ENCODE measurements at regions not wholly inside any gene's neighbourhood (a gene's known extent, or its start where the extent isn't known, plus 50 kb on each side); places are given as distances from the start of the nearest gene placed in this dataset.

- Histone ChIP-seq H3K79me2 (ENCODE audit: insufficient read depth, low read length) (no peaks in the 10 kb centered on the region), H2AFZ (ENCODE audit: low read length) (no peak overlapping the region), H3K18ac (ENCODE audit: insufficient read length, low read depth, low read length) (no peak overlapping the region), H3K4ac (ENCODE audit: low read depth, low read length) (no peak overlapping the region), H4K91ac (ENCODE audit: insufficient read length, low read depth, low read length) (no peak overlapping the region), H3T11ph (ENCODE audit: low read length) (no peak overlapping the region), H2BK15ac (ENCODE audit: low read depth, low read length) (no peak overlapping the region), H3K4me2 (ENCODE audit: insufficient read depth, insufficient read length, low read length) (no peak overlapping the region), H3K56ac (ENCODE audit: insufficient read length, low read depth, low read length) (no peak overlapping the region), H2BK20ac (ENCODE audit: low read depth, low read length, poor library complexity, severe bottlenecking) (no peak overlapping the region), H2BK5ac (ENCODE audit: insufficient read length, low read length) (no peak overlapping the region), H3K9me3 (ENCODE audit: control insufficient read depth, low read depth, low read length) (no peaks in the 10 kb centered on the region), H3K27ac (ENCODE audit: insufficient read length, low read depth, low read length) (no peak overlapping the region), H2BK12ac (ENCODE audit: insufficient read length, low read depth, low read length) (no peak overlapping the region), H3K27me3 (ENCODE audit: insufficient read depth, low read length) (no peaks in the 10 kb centered on the region), H3K14ac (ENCODE audit: insufficient read depth, low read length) (no peak overlapping the region), H2BK120ac (ENCODE audit: low read depth, low read length, poor library complexity, severe bottlenecking) (no peak overlapping the region), H4K20me1 (ENCODE audit: control insufficient read depth, insufficient read depth, insufficient read length) (no peaks in the 10 kb centered on the region), H4K8ac (replicated peaks; ENCODE audit: insufficient read length, low read depth, low read length) (no peak overlapping the region), H3K23me2 (ENCODE audit: insufficient read length, low read depth, low read length, poor library complexity, severe bottlenecking) (no peaks in the 10 kb centered on the region), H3K23ac (ENCODE audit: insufficient read length, low read depth, low read length) (no peak overlapping the region), H4K5ac (ENCODE audit: insufficient read length, low read depth, low read length) (no peak overlapping the region), H3K9ac (ENCODE audit: extremely low read depth, insufficient read length, low read length) (no peak overlapping the region), H3K79me1 (ENCODE audit: insufficient read depth, low read depth, low read length, poor library complexity, severe bottlenecking) (no peaks in the 10 kb centered on the region), H3K4me1 (ENCODE audit: insufficient read depth, low read length) (no peaks in the 10 kb centered on the region), H2AK5ac (ENCODE audit: insufficient read length, low read length) (no peak overlapping the region)
- no CpG with 5 or more reads among the region's 2 CpGs for WGBS (ENCODE audit: extremely low coverage, insufficient read length, low lambda C conversion rate)
- H3K4me3 Mint-ChIP-seq = no peak overlapping the region
- H3K4me1 Mint-ChIP-seq = no peaks in the 10 kb centered on the region
- TF ChIP-seq CTCF (conservative IDR thresholded peaks at IDR 0.05) = no peak
- DNase-seq = no peak
- H3K27me3 Mint-ChIP-seq (ENCODE audit: low read depth) = no peaks in the 10 kb centered on the region
- no peak overlapping the region for H3K27ac Mint-ChIP-seq
- peaks cover 3 to 6% of the 10 kb centered on the region in 2 experiments; a peak in 2 of 5 replicates for H3K9me3 Mint-ChIP-seq
- no peaks in the 10 kb centered on the region; a peak in 1 of 7 replicates for H3K36me3 Mint-ChIP-seq (ENCODE audit: insufficient read depth in 1 of 3, low read depth in 3 of 3)
Observed at GRCh38 chr4:89483833-89484232, 176.2 kb upstream of the GPRIN3 start.

Measured in H9 (cell line).